Thyroid gland (tissue), 4 donors: ENCODE measurements at regions not wholly inside any gene's neighbourhood (a gene's known extent, or its start where the extent isn't known, plus 50 kb on each side); places are given as distances from the start of the nearest gene placed in this dataset.

Experiments used
- DNase-seq, 2 donors: peaks; one replicate each; pipeline ENCODE4 v3.0.0-alpha.2; 2019
- H3K27ac ChIP-seq, 3 donors: fragments of 200-600 bp; sonication (generic); 1 replicate in 2 of 3; 2 replicates in 1 of 3; pipeline ENCODE4 v1.5.1; 2016 to 2019; ENCODE audit warnings: mild to moderate bottlenecking in 1 of 3, moderate library complexity in 1 of 3
- H3K27me3 ChIP-seq: fragments of 200-600 bp; sonication (generic); one replicate; pipeline ENCODE4 v1.5.1; 2019
- H3K36me3 ChIP-seq, 2 donors: fragments of 200-600 bp; sonication (generic); one replicate each; pipeline ENCODE4 v1.5.1; 2016 to 2019
- H3K4me1 ChIP-seq, 2 donors: fragments of 200-600 bp; sonication (generic); one replicate each; pipeline ENCODE4 v1.5.1; 2017 to 2019
- H3K4me3 ChIP-seq, 3 donors: fragments of 200-600 bp; sonication (generic); replicated peaks in 1 of 3; 1 replicate in 2 of 3; 2 replicates in 1 of 3; pipeline ENCODE4 v1.5.1; 2016; ENCODE audit warnings: mild to moderate bottlenecking in 1 of 3
- H3K9me3 ChIP-seq: fragments of 200-600 bp; sonication (generic); one replicate; pipeline ENCODE4 v1.5.1; 2017
- POLR2A ChIP-seq, 2 donors: fragments of 450-650 bp; IDR thresholded peaks; one replicate each; pipeline ENCODE4 v1.6.1; 2017; ENCODE audit warnings: antibody characterized with exemption in 2 of 2, mild to moderate bottlenecking in 2 of 2, moderate library complexity in 1 of 2
- WGBS, 2 donors: methylation state at CpG; one replicate each; pipeline ENCODE4 v1.1.5; 2017; 5-methylcytosine and 5-hydroxymethylcytosine counted together
- intact Hi-C: fragments of 100-400 bp; cut with DNase I; formaldehyde crosslinking; loops from one replicate; pipeline ENCODE4 v1.15.1; 2023
- TF ChIP-seq, protein P1 (sequence below), 6 experiments: fragments of 200-600 bp in 3 of 6; fragments of 450-650 bp in 3 of 6; sonication (generic) in 3 of 6; IDR thresholded peaks; one replicate each; pipeline ENCODE4 v1.5.1; 2016 to 2019; ENCODE audit warnings: antibody characterized with exemption in 6 of 6, mild to moderate bottlenecking in 2 of 6, inconsistent platforms in 1 of 6, moderate library complexity in 1 of 6

DNA sequence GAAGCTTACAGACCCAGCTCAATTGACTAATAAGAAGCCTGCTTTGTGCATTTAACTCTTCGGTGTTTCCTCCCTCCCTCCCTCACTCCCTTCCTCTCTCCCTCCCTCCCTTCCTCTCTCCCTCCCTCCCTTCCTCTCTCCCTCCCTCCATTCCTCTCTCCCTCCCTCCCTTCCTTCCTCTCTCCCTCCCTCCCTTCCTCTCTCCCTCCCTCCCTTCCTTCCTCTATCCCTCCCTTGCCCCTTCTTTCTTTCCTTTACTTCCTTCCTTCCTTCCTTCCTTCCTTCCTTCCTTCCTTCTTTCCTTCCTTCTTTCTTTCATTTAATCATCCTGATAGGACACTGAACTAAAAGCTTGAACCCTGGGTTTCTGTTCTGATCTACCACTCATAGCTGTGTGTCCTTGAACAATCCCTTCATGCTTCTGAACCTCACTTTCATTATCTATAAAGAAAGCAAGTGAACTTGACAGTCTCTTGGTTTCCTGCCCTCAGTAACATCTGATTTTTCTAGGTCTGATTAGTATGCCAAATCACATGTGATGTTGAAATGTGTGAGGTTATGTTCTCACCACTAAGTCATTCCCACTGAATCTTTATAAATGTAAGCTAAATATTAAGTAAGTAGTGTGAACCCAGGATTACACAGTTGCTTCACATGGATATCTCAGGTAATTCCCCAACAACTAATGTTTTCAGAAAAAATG lies 132.3 kb upstream of the BMP2 start:
- DNase-seq: no peak
- no peaks in the 10 kb centered on the region for H3K9me3 ChIP-seq
- WGBS, 2 donors: 89 to 91% methylated on average over 1 of the region's 1 CpG
- no peaks in the 10 kb centered on the region for H3K36me3 ChIP-seq
- no peaks in the 10 kb centered on the region for H3K27me3 ChIP-seq
- peaks cover 0 to 10% of the 10 kb centered on the region in 2 donors for H3K4me1 ChIP-seq
- TF ChIP-seq POLR2A (IDR thresholded peaks at IDR 0.05): no peak
- TF ChIP-seq, protein P1, sequence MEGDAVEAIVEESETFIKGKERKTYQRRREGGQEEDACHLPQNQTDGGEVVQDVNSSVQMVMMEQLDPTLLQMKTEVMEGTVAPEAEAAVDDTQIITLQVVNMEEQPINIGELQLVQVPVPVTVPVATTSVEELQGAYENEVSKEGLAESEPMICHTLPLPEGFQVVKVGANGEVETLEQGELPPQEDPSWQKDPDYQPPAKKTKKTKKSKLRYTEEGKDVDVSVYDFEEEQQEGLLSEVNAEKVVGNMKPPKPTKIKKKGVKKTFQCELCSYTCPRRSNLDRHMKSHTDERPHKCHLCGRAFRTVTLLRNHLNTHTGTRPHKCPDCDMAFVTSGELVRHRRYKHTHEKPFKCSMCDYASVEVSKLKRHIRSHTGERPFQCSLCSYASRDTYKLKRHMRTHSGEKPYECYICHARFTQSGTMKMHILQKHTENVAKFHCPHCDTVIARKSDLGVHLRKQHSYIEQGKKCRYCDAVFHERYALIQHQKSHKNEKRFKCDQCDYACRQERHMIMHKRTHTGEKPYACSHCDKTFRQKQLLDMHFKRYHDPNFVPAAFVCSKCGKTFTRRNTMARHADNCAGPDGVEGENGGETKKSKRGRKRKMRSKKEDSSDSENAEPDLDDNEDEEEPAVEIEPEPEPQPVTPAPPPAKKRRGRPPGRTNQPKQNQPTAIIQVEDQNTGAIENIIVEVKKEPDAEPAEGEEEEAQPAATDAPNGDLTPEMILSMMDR (IDR thresholded peaks at IDR 0.05): no peak
- H3K4me3 ChIP-seq: no peak overlapping the region
- intact Hi-C loops: loop anchor here (5.0 kb wide), 1 partner anchor 132 kb away; the partner anchor contains the start of gene BMP2
- no peak overlapping the region for H3K27ac ChIP-seq

DNA sequence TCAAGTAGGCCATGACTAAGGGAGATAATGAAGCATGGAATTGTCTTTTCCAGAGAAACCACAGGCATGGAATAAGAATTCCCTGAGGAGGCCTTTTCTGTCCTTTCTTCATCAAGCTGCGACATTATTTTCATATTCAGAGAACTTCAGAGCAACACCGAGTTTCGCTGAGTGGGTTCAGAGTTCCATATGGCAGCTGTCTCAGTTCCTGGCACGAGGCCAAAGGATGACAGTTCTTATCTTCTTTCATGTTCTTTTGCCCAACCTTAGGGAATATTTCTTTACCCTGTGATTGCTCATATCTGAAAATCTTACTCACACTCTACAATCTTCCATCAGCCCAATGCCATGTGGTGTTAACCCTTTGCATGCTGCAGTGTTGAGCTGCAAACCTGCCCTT lies 135.3 kb upstream of the BMP2 start:
- Histone ChIP-seq H3K4me3 (no peak overlapping the region), H3K9me3 (no peaks in the 10 kb centered on the region), H3K4me1 (peaks cover 0 to 9% of the 10 kb centered on the region in 2 donors), H3K27me3 (no peaks in the 10 kb centered on the region), H3K27ac (no peak overlapping the region), H3K36me3 (no peaks in the 10 kb centered on the region)
- DNase-seq: peak in 1 of 2 donors; percentile 7
- WGBS, 2 donors: 70 to 77% methylated on average over 4 of the region's 4 CpGs
- intact Hi-C loops: loop anchor here (5.0 kb wide), 1 partner anchor 190 kb away; no protein-coding TSS in a partner anchor
- no peak for TF ChIP-seq POLR2A (IDR thresholded peaks at IDR 0.05)
- TF ChIP-seq, protein P1 (IDR thresholded peaks at IDR 0.05): no peak

DNA sequence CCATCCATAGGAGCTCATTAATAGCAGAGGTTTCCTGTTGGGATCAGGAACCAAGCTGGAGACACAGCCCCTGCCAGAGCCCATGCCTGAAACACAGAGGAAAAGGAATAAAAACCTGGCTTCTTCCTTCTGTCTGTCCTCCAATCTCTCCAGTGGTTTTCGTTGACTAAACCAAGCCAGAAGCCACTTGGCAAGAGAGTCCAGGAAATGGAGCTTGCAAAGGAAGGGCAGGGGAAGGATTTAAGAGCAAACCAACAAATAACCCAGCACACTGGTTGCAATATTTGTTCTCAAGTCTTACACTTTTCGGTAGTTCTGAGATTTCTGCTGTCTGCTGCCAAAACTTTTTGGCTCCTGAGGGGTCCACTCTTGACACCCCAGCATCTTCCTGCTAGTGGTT lies 137.0 kb upstream of the BMP2 start:
- no peak overlapping the region for H3K27ac ChIP-seq
- no peak for DNase-seq
- H3K4me3 ChIP-seq: no peak overlapping the region
- H3K9me3 ChIP-seq: no peaks in the 10 kb centered on the region
- TF ChIP-seq, protein P1 (IDR thresholded peaks at IDR 0.05): no peak
- no peak for TF ChIP-seq POLR2A (IDR thresholded peaks at IDR 0.05)
- intact Hi-C loops: loop anchor here (5.0 kb wide), 1 partner anchor 192 kb away; no protein-coding TSS in a partner anchor
- 53 to 59% methylated on average over 2 of the region's 2 CpGs for WGBS, 2 donors
- H3K4me1 ChIP-seq: no peaks in the 10 kb centered on the region
- no peaks in the 10 kb centered on the region for H3K27me3 ChIP-seq
- no peaks in the 10 kb centered on the region for H3K36me3 ChIP-seq

DNA sequence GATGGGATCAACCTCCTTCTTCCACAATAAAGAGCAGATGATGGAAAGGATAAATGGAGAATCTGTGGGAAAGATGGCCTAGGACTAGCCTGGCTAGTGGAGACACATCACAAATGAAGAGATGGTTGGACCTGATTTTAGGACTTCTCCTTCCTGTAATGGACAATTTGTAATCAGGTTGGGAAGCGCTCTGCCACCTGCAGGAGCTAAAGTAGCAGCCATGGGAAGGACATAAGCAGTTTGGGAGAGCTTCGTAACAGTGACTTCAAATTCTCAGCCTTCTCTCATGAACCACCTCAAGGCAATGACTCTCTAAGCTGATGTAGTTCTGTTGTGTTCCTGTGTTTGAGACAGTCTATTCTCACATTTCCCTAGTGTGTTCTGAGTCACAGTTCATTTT lies 137.9 kb upstream of the BMP2 start:
- no peak for TF ChIP-seq POLR2A (IDR thresholded peaks at IDR 0.05)
- TF ChIP-seq, protein P1 (IDR thresholded peaks at IDR 0.05): no peak
- Histone ChIP-seq H3K27me3 (no peaks in the 10 kb centered on the region), H3K36me3 (no peaks in the 10 kb centered on the region), H3K9me3 (no peaks in the 10 kb centered on the region), H3K4me3 (no peak overlapping the region), H3K4me1 (no peaks in the 10 kb centered on the region), H3K27ac (no peak overlapping the region)
- no peak for DNase-seq
- whole genome bisulfite sequencing, 2 donors: 89 to 100% methylated on average over 2 of the region's 2 CpGs
- intact Hi-C loops: no loop called here

DNA sequence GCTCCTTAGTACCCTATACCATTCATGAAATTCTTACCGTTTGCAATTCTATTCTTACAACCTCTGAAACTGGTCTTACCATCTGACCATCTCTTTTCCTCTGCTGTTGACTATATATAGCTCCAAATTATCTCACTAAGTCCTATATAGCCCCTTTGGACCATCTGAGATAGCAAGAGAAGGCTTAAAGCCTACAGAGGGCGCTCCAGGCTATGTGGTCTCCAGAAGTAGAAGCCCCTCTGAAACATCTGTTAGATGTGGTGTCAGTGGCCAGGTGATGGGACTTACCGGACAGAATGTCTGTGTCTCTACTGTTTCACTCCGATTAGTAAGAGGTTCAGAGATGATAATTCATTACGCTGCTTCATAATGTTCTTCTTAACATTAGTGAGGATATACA lies 140.7 kb upstream of the BMP2 start:
- intact Hi-C loops: no loop called here
- no peak for DNase-seq
- Histone ChIP-seq H3K4me1 (no peaks in the 10 kb centered on the region), H3K9me3 (no peaks in the 10 kb centered on the region), H3K27me3 (no peaks in the 10 kb centered on the region), H3K27ac (no peak overlapping the region), H3K4me3 (no peak overlapping the region), H3K36me3 (no peaks in the 10 kb centered on the region)
- WGBS, 2 donors: 73 to 76% methylated on average over 5 of the region's 5 CpGs
- TF ChIP-seq POLR2A (IDR thresholded peaks at IDR 0.05): no peak
- TF ChIP-seq, protein P1 (IDR thresholded peaks at IDR 0.05): no peak
